Erythroblast (primary cell): ENCODE measurements at regions not wholly inside any gene's neighbourhood (a gene's known extent, or its start where the extent isn't known, plus 50 kb on each side); places are given as distances from the start of the nearest gene placed in this dataset.

ENCODE experiments used
- GATA1 ChIP-seq: IDR thresholded peaks from 2 replicates; pipeline ENCODE4 v1.6.1; 2011; ENCODE audit warnings: low read depth, mild to moderate bottlenecking, control low read depth, low read length, moderate library complexity
- POLR2A ChIP-seq: IDR thresholded peaks from 2 replicates; pipeline ENCODE4 v1.6.1; 2011; ENCODE audit warnings: mild to moderate bottlenecking, low read length

- no peak for TF ChIP-seq POLR2A
- TF ChIP-seq GATA1 = no peak
Observed at GRCh38 chr5:33170411-33170810, 270.4 kb upstream of the TARS1 start.
